CD14-positive monocyte (primary cell): ENCODE measurements at regions not wholly inside any gene's neighbourhood (a gene's known extent, or its start where the extent isn't known, plus 50 kb on each side); places are given as distances from the start of the nearest gene placed in this dataset.

ENCODE experiments used
- DNase-seq, 3 donors: peaks; one replicate each; pipeline ENCODE4 v3.0.0-alpha.2; 2011 to 2022
- H2AFZ ChIP-seq: 2 replicates; pipeline ENCODE4 v1.6.0; 2012; ENCODE audit warnings: mild to moderate bottlenecking, low read depth, low read length, inconsistent platforms; ENCODE audit not compliant: insufficient read depth, poor library complexity, severe bottlenecking
- H3K27ac ChIP-seq, 2 donors: 1 replicate in 1 of 2; 2 replicates in 1 of 2; pipeline ENCODE4 v1.5.1; 2012 to 2013; ENCODE audit warnings: low read length in 2 of 2, control low read depth in 1 of 2, inconsistent platforms in 1 of 2, low read depth in 1 of 2, mild to moderate bottlenecking in 1 of 2
- H3K27me3 ChIP-seq, 2 donors: one replicate each; pipeline versions ENCODE4 v1.6.0 to v1.6.1; 2011 to 2013; ENCODE audit warnings: low read length in 2 of 2; ENCODE audit not compliant: control insufficient read depth in 2 of 2, insufficient read depth in 2 of 2
- H3K36me3 ChIP-seq, 2 donors: replicated peaks in 1 of 2; 1 replicate in 1 of 2; 2 replicates in 1 of 2; pipeline versions ENCODE4 v1.5.1 to v1.6.1; 2012 to 2013; ENCODE audit warnings: low read length in 2 of 2, control low read depth in 1 of 2, inconsistent platforms in 1 of 2, mild to moderate bottlenecking in 1 of 2; ENCODE audit not compliant: insufficient read depth in 2 of 2, control insufficient read depth in 1 of 2
- H3K4me1 ChIP-seq, 2 donors: 1 replicate in 1 of 2; 2 replicates in 1 of 2; pipeline versions ENCODE4 v1.5.1 to v1.6.1; 2012 to 2013; ENCODE audit warnings: low read length in 2 of 2, control low read depth in 1 of 2, inconsistent platforms in 1 of 2, mild to moderate bottlenecking in 1 of 2, moderate library complexity in 1 of 2; ENCODE audit not compliant: insufficient read depth in 2 of 2, control insufficient read depth in 1 of 2
- H3K4me2 ChIP-seq: replicated peaks from 2 replicates; pipeline ENCODE3; 2012; ENCODE audit warnings: low read length, moderate library complexity, mild to moderate bottlenecking; ENCODE audit not compliant: poor library complexity, severe bottlenecking; ENCODE audit errors: extremely low read depth
- H3K4me3 ChIP-seq, 3 experiments: fragments of 200-600 bp in 1 of 3; sonication (generic) in 1 of 3; replicated peaks in 1 of 3; 1 replicate in 2 of 3; 2 replicates in 1 of 3; pipeline ENCODE4 v1.5.1; 2011 to 2013; ENCODE audit warnings: low read length in 3 of 3, mild to moderate bottlenecking in 3 of 3, control low read depth in 2 of 3, low read depth in 2 of 3, inconsistent platforms in 1 of 3, moderate library complexity in 1 of 3
- H3K79me2 ChIP-seq: 2 replicates; pipeline ENCODE4 v1.6.0; 2012; ENCODE audit warnings: mild to moderate bottlenecking, control low read depth, inconsistent platforms, low read length, moderate library complexity; ENCODE audit not compliant: insufficient read depth
- H3K9ac ChIP-seq: 2 replicates; pipeline ENCODE4 v1.6.0; 2017; ENCODE audit warnings: low read length, mild to moderate bottlenecking; ENCODE audit not compliant: insufficient read depth, poor library complexity, severe bottlenecking
- H3K9me3 ChIP-seq, 2 donors: replicated peaks in 1 of 2; 1 replicate in 1 of 2; 2 replicates in 1 of 2; pipeline versions ENCODE4 v1.5.1 to v1.6.1; 2012 to 2013; ENCODE audit warnings: low read length in 2 of 2, control low read depth in 1 of 2; ENCODE audit not compliant: control insufficient read depth in 1 of 2, insufficient read depth in 1 of 2
- H4K20me1 ChIP-seq: 2 replicates; pipeline ENCODE4 v1.6.0; 2012; ENCODE audit warnings: mild to moderate bottlenecking, low read length, control low read depth, moderate library complexity; ENCODE audit not compliant: insufficient read depth
- H3K27ac Mint-ChIP-seq, 7 donors: one replicate each; pipeline ENCODE4 v1.8.0; 2020; ENCODE audit warnings: mild to moderate bottlenecking in 7 of 7, mixed read lengths in 7 of 7, moderate library complexity in 6 of 7, inconsistent platforms in 2 of 7
- H3K27me3 Mint-ChIP-seq, 3 donors: one replicate each; pipeline ENCODE4 v1.8.0; 2021 to 2022; ENCODE audit warnings: low read depth in 3 of 3, mild to moderate bottlenecking in 3 of 3, mixed read lengths in 3 of 3, moderate library complexity in 3 of 3, inconsistent platforms in 1 of 3
- H3K36me3 Mint-ChIP-seq, 2 donors: one replicate each; pipeline ENCODE4 v1.8.0; 2020; ENCODE audit warnings: mixed read lengths in 2 of 2, inconsistent platforms in 1 of 2, mild to moderate bottlenecking in 1 of 2
- H3K4me1 Mint-ChIP-seq: one replicate; pipeline ENCODE4 v1.8.0; 2020; ENCODE audit warnings: mild to moderate bottlenecking, mixed read lengths
- H3K4me3 Mint-ChIP-seq, 2 donors: one replicate each; pipeline ENCODE4 v1.8.0; 2020; ENCODE audit warnings: mild to moderate bottlenecking in 2 of 2, mixed read lengths in 2 of 2, moderate library complexity in 1 of 2
- H3K9me3 Mint-ChIP-seq, 7 donors: one replicate each; pipeline ENCODE4 v1.8.0; 2020 to 2022; ENCODE audit warnings: mixed read lengths in 7 of 7, mild to moderate bottlenecking in 6 of 7, moderate library complexity in 6 of 7, inconsistent platforms in 2 of 7
- CTCF ChIP-seq: fragments of 200-600 bp; IDR thresholded peaks from one replicate; pipeline ENCODE4 v1.8.0; 2022; ENCODE audit warnings: antibody characterized with exemption, mild to moderate bottlenecking
- WGBS: methylation state at CpG from one replicate; pipeline ENCODE4 v1.1.5; 2013; ENCODE audit warnings: missing lambda C conversion rate; ENCODE audit not compliant: insufficient coverage; 5-methylcytosine and 5-hydroxymethylcytosine counted together
- intact Hi-C, 2 donors: fragments of 100-400 bp; cut with micrococcal nuclease; formaldehyde crosslinking; loops; one replicate each; pipeline versions ENCODE4 v1.15.0 to v1.15.1; 2023

GRCh38 chr5:121671624-121672023 lies 180.1 kb upstream of the FTMT start:
- no peaks in the 10 kb centered on the region for H3K4me1 Mint-ChIP-seq
- no peaks in the 10 kb centered on the region for H3K4me1 ChIP-seq
- no CpG with 5 or more reads among the region's 2 CpGs for WGBS

GRCh38 chr5:121675924-121676323 lies 175.8 kb upstream of the FTMT start:
- Histone ChIP-seq H4K20me1 (no peaks in the 10 kb centered on the region), H3K79me2 (no peaks in the 10 kb centered on the region), H3K27ac (no peak overlapping the region), H3K9me3 (no peaks in the 10 kb centered on the region), H3K4me2 (no peak overlapping the region), H3K9ac (no peak overlapping the region), H3K4me1 (no peaks in the 10 kb centered on the region), H3K36me3 (no peaks in the 10 kb centered on the region), H2AFZ (no peak overlapping the region), H3K4me3 (no peak overlapping the region), H3K27me3 (no peaks in the 10 kb centered on the region)
- Mint-ChIP-seq H3K27ac (no peak overlapping the region), H3K4me1 (no peaks in the 10 kb centered on the region), H3K27me3 (no peaks in the 10 kb centered on the region), H3K36me3 (no peaks in the 10 kb centered on the region), H3K4me3 (no peak overlapping the region), H3K9me3 (peaks cover 0 to 8% (median 3%) of the 10 kb centered on the region in 7 donors)
- DNase-seq, result no peak
- no peak for TF ChIP-seq CTCF
- no CpG with 5 or more reads among the region's 2 CpGs for WGBS
- intact Hi-C loops, result no loop called here

More at GRCh38 chr5:121671624-121672023, 180.1 kb upstream of the FTMT start:
- H4K20me1 ChIP-seq, result no peaks in the 10 kb centered on the region
- Mint-ChIP-seq H3K27ac (no peak overlapping the region), H3K4me3 (no peak overlapping the region), H3K27me3 (no peaks in the 10 kb centered on the region), H3K9me3 (peaks cover 0 to 4% (median 0%) of the 10 kb centered on the region in 7 donors), H3K36me3 (no peaks in the 10 kb centered on the region)
- H3K27me3 ChIP-seq, result no peaks in the 10 kb centered on the region
- DNase-seq, result no peak
- no peak overlapping the region for H3K4me3 ChIP-seq
- no peak overlapping the region for H3K9ac ChIP-seq
- no peaks in the 10 kb centered on the region for H3K9me3 ChIP-seq
- intact Hi-C loops, result no loop called here
- TF ChIP-seq CTCF, result no peak
- H3K79me2 ChIP-seq, result no peaks in the 10 kb centered on the region
- H3K27ac ChIP-seq, result no peak overlapping the region
- no peak overlapping the region for H2AFZ ChIP-seq
- no peaks in the 10 kb centered on the region for H3K36me3 ChIP-seq
- no peak overlapping the region for H3K4me2 ChIP-seq
